SU-DHL-6 (cell line): ENCODE measurements at regions not wholly inside any gene's neighbourhood (a gene's known extent, or its start where the extent isn't known, plus 50 kb on each side); places are given as distances from the start of the nearest gene placed in this dataset.

Experiments
- H2AFZ ChIP-seq: fragments of 200-600 bp; sonication (generic); 2 replicates; pipeline ENCODE4 v1.6.1; 2014; ENCODE audit warnings: low read depth, mild to moderate bottlenecking, moderate library complexity, mixed read lengths, antibody characterized with exemption, low read length; ENCODE audit not compliant: severe bottlenecking
- H3F3A ChIP-seq: fragments of 200-600 bp; shearing (Covaris generic); 2 replicates; pipeline ENCODE4 v1.6.0; 2016; ENCODE audit warnings: antibody characterized with exemption, mild to moderate bottlenecking; ENCODE audit not compliant: insufficient read depth
- H3K27ac ChIP-seq: fragments of 200-600 bp; sonication (generic); 2 replicates; pipeline ENCODE4 v1.5.1; 2016; ENCODE audit warnings: low read depth, mild to moderate bottlenecking, low read length, moderate library complexity, mixed read lengths
- H3K27me3 ChIP-seq: fragments of 200-600 bp; sonication (generic), shearing (Covaris generic); 2 replicates; pipeline ENCODE4 v1.6.0; 2014; ENCODE audit warnings: mild to moderate bottlenecking, low read length
- H3K36me3 ChIP-seq: fragments of 200-600 bp; sonication (generic); 2 replicates; pipeline ENCODE4 v1.6.1; 2014; ENCODE audit warnings: mild to moderate bottlenecking, low read length, mixed read lengths
- H3K4me2 ChIP-seq: fragments of 300-600, 200-600 bp; shearing (Covaris generic), sonication (generic); 2 replicates; pipeline ENCODE4 v1.6.0; 2014; ENCODE audit warnings: low read length, low read depth, mild to moderate bottlenecking; ENCODE audit not compliant: poor library complexity, severe bottlenecking
- H3K4me3 ChIP-seq: fragments of 200-600 bp; sonication (generic); 2 replicates; pipeline ENCODE4 v1.5.1; 2014; ENCODE audit warnings: antibody characterized with exemption, low read length, mild to moderate bottlenecking, mixed read lengths; ENCODE audit not compliant: insufficient read depth, poor library complexity, severe bottlenecking
- H3K79me2 ChIP-seq: fragments of 200-600 bp; sonication (generic); 2 replicates; pipeline ENCODE4 v1.6.1; 2014; ENCODE audit warnings: mild to moderate bottlenecking, low read length, moderate library complexity; ENCODE audit not compliant: insufficient read depth
- H3K9ac ChIP-seq: fragments of 200-600 bp; sonication (generic); 2 replicates; pipeline ENCODE4 v1.7.0; 2014; ENCODE audit warnings: mild to moderate bottlenecking, low read length
- H3K9me2 ChIP-seq: fragments of 200-600 bp; sonication (generic); replicated peaks from 2 replicates; pipeline ENCODE4 v1.6.1; 2014; ENCODE audit warnings: low read length; ENCODE audit not compliant: insufficient read depth
- H3K9me3 ChIP-seq: fragments of 200-600 bp; sonication (generic); 2 replicates; pipeline ENCODE4 v1.6.1; 2014; ENCODE audit warnings: low read length, mixed read lengths; ENCODE audit not compliant: insufficient read depth
- H4K20me1 ChIP-seq: fragments of 200-600 bp; sonication (generic); 2 replicates; pipeline ENCODE4 v1.6.1; 2014; ENCODE audit warnings: low read depth, mild to moderate bottlenecking, antibody characterized with exemption, low read length, moderate library complexity, mixed read lengths
- EZH2phosphoT487 ChIP-seq: fragments of 200-600 bp; sonication (generic), shearing (Covaris generic); conservative IDR thresholded peaks from 2 replicates; pipeline ENCODE4 v1.6.1; 2018; ENCODE audit warnings: mild to moderate bottlenecking, antibody characterized with exemption, low read length, moderate library complexity, mixed read lengths
- TF ChIP-seq, protein P1 (sequence below): fragments of 200-600 bp; sonication (generic); IDR thresholded peaks from one replicate; pipeline ENCODE4 v1.5.1; 2017; ENCODE audit warnings: antibody characterized with exemption, mild to moderate bottlenecking, low read length, moderate library complexity; ENCODE audit not compliant: insufficient read depth, poor library complexity, severe bottlenecking

DNA sequence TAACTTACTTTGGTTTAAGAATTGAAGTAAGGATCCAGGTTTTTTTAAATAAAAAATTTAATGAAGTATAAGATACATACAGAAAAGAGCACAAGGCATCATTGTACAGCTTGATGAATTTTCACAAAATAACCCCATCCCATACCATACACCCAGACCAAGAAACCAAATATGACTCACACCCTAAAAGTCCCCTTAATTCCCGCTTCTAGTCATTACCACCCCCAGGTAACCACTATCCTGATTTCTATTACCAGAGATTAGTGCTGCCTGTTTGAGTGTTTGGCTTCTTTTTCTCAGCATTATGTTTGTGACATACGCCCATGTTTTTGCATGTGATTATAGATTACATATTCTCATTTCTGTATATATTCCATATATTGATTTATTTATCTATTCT is 98.5 kb upstream of the HIVEP3 start:
- H3K9me3 ChIP-seq: no peaks in the 10 kb centered on the region
- H3K27me3 ChIP-seq: no peaks in the 10 kb centered on the region
- no peaks in the 10 kb centered on the region for H3F3A ChIP-seq
- no peak overlapping the region for H3K27ac ChIP-seq
- H3K4me2 ChIP-seq: no peak overlapping the region
- H3K36me3 ChIP-seq: no peaks in the 10 kb centered on the region
- no peak overlapping the region for H3K4me3 ChIP-seq
- TF ChIP-seq EZH2phosphoT487: no peak
- TF ChIP-seq, protein P1, sequence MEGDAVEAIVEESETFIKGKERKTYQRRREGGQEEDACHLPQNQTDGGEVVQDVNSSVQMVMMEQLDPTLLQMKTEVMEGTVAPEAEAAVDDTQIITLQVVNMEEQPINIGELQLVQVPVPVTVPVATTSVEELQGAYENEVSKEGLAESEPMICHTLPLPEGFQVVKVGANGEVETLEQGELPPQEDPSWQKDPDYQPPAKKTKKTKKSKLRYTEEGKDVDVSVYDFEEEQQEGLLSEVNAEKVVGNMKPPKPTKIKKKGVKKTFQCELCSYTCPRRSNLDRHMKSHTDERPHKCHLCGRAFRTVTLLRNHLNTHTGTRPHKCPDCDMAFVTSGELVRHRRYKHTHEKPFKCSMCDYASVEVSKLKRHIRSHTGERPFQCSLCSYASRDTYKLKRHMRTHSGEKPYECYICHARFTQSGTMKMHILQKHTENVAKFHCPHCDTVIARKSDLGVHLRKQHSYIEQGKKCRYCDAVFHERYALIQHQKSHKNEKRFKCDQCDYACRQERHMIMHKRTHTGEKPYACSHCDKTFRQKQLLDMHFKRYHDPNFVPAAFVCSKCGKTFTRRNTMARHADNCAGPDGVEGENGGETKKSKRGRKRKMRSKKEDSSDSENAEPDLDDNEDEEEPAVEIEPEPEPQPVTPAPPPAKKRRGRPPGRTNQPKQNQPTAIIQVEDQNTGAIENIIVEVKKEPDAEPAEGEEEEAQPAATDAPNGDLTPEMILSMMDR: no peak
- H2AFZ ChIP-seq: no peak overlapping the region
- no peaks in the 10 kb centered on the region for H3K9me2 ChIP-seq
- no peaks in the 10 kb centered on the region for H3K79me2 ChIP-seq
- H4K20me1 ChIP-seq: no peaks in the 10 kb centered on the region
- H3K9ac ChIP-seq: no peak overlapping the region

DNA sequence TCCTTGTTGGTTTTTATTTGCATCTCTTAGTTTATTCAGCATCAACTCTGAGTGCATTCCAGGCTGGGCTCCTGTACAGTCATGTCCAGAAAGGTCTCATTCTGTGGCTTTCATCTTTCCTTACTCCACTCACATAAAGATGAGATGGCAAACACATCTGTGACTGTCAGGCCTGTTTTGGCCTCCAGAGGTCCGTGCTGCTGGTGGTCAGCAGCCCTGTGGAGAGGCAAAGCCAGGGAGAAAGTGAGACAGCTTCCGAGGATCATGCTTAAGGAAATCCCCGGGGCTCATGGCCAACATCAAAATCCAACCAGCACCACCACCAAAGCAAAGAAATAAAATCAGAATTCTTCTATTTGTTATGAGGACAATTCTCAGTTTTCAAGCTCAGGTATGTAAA is 96.1 kb upstream of the HIVEP3 start:
- no peaks in the 10 kb centered on the region for H3K79me2 ChIP-seq
- H3K27ac ChIP-seq: no peak overlapping the region
- H2AFZ ChIP-seq: no peak overlapping the region
- H3K36me3 ChIP-seq: no peaks in the 10 kb centered on the region
- H3K4me3 ChIP-seq: no peak overlapping the region
- no peaks in the 10 kb centered on the region for H3K9me2 ChIP-seq
- no peak for TF ChIP-seq EZH2phosphoT487
- TF ChIP-seq, protein P1: no peak
- no peaks in the 10 kb centered on the region for H3K9me3 ChIP-seq
- H3K4me2 ChIP-seq: no peak overlapping the region
- no peaks in the 10 kb centered on the region for H3F3A ChIP-seq
- H4K20me1 ChIP-seq: no peaks in the 10 kb centered on the region
- no peak overlapping the region for H3K9ac ChIP-seq
- H3K27me3 ChIP-seq: no peaks in the 10 kb centered on the region

DNA sequence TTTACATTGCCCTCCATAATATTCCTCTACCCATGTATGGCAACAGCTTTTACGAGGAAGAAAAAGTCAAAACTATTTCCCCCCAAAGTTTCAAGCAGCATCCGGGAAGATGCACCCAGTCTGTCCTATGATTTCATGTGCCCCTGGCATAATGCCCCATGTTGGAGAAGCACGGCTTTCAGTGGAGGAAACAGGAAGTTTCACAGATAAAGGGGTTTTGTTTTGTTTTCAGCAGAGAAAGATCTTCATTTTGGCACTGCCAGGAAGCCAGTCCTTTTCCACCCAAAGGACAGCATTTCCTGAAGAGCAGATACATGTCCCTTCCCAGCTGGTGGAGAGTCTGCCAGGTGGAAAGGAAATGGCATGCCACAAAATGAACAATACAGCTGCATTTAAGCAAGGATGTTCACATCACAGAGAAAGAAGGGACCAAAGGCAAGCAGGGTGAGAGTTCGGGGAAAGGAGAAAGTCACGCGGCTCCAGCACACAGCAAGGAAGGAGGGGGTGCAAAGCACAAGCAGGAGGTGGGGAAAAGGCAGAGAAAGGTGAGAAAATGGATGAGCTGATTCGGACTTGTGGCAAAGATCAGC is 95.3 kb upstream of the HIVEP3 start:
- Histone ChIP-seq H3F3A (no peaks in the 10 kb centered on the region), H4K20me1 (no peaks in the 10 kb centered on the region), H3K9me2 (no peaks in the 10 kb centered on the region), H3K9me3 (no peaks in the 10 kb centered on the region), H3K4me2 (no peak overlapping the region), H3K79me2 (no peaks in the 10 kb centered on the region), H3K36me3 (no peaks in the 10 kb centered on the region), H3K27me3 (no peaks in the 10 kb centered on the region), H2AFZ (no peak overlapping the region), H3K9ac (no peak overlapping the region), H3K4me3 (no peak overlapping the region), H3K27ac (no peak overlapping the region)
- no peak for TF ChIP-seq EZH2phosphoT487
- TF ChIP-seq, protein P1: no peak

DNA sequence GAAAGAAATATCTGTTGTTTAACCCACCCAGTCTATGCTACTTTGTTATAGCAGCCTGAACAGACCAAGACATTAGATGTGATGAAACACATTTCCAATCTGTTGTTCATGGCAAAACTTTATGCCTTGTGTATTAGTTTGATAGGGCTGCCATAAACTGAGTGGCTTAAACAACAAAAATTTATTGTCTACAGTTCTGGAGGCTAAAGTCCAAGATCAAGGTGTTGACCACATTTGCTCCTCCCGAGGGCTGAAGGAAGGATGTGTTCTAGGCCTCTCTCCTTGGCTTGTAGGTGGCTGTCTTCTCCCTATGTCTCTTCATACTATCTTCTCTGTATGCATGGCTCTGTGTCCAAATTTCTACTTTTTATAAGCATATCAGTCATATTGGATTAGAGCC is 94.1 kb upstream of the HIVEP3 start:
- Histone ChIP-seq H3K9ac (no peak overlapping the region), H2AFZ (no peak overlapping the region), H3K27ac (no peak overlapping the region), H3K36me3 (no peaks in the 10 kb centered on the region), H3K4me3 (no peak overlapping the region), H3K4me2 (no peak overlapping the region), H3F3A (no peaks in the 10 kb centered on the region), H3K79me2 (no peaks in the 10 kb centered on the region), H3K27me3 (no peaks in the 10 kb centered on the region), H4K20me1 (no peaks in the 10 kb centered on the region), H3K9me3 (no peaks in the 10 kb centered on the region), H3K9me2 (no peaks in the 10 kb centered on the region)
- TF ChIP-seq, protein P1: no peak
- TF ChIP-seq EZH2phosphoT487: no peak
